Heart left ventricle (tissue), 16 donors: ENCODE measurements at regions not wholly inside any gene's neighbourhood (a gene's known extent, or its start where the extent isn't known, plus 50 kb on each side); places are given as distances from the start of the nearest gene placed in this dataset.
A peak's percentile ranks its signal among the peaks of the same experiment; 100 is the strongest.

ENCODE experiments used
- ATAC-seq, 4 donors: fragments of 200-7000 bp; cut with Tn5 transposase; one replicate each; pipeline ENCODE4 v1.9.1; 2020 to 2022; ENCODE audit warnings: moderate library complexity in 4 of 4, mild to moderate bottlenecking in 3 of 4, moderate number of reproducible peaks in 1 of 4
- DNase-seq, 5 donors: peaks; one replicate each; pipeline ENCODE4 v3.0.0-alpha.2; 2020
- H3K27ac ChIP-seq, 12 donors: fragments of 200-600 bp; sonication (generic) in 4 of 12; one replicate each; pipeline versions ENCODE4 v1.5.0 to v1.8.0; 2016 to 2022; ENCODE audit warnings: mild to moderate bottlenecking in 2 of 12
- H3K27me3 ChIP-seq, 9 donors: fragments of 200-600 bp; sonication (generic) in 2 of 9; one replicate each; pipeline versions ENCODE4 v1.5.1 to v1.8.0; 2016 to 2022; ENCODE audit warnings: mild to moderate bottlenecking in 3 of 9
- H3K36me3 ChIP-seq, 9 donors: fragments of 200-600 bp; sonication (generic) in 2 of 9; one replicate each; pipeline versions ENCODE4 v1.5.0 to v1.8.0; 2018 to 2022; ENCODE audit warnings: mild to moderate bottlenecking in 2 of 9
- H3K4me1 ChIP-seq, 12 donors: fragments of 200-600 bp; sonication (generic) in 4 of 12; one replicate each; pipeline versions ENCODE4 v1.5.0 to v1.8.0; 2016 to 2022; ENCODE audit warnings: mild to moderate bottlenecking in 3 of 12
- H3K4me3 ChIP-seq, 12 donors: fragments of 200-600 bp; sonication (generic) in 4 of 12; one replicate each; pipeline versions ENCODE4 v1.5.0 to v1.8.0; 2017 to 2022; ENCODE audit warnings: mild to moderate bottlenecking in 9 of 12, moderate library complexity in 4 of 12
- H3K9me3 ChIP-seq, 12 donors: fragments of 200-600 bp; sonication (generic) in 4 of 12; one replicate each; pipeline versions ENCODE4 v1.5.0 to v1.8.0; 2016 to 2022; ENCODE audit warnings: mild to moderate bottlenecking in 1 of 12
- CTCF ChIP-seq, 12 donors: fragments of 200-600 bp; sonication (generic) in 4 of 12; IDR thresholded peaks; one replicate each; pipeline versions ENCODE4 v1.5.0 to v1.8.0; 2018 to 2022; ENCODE audit warnings: antibody characterized with exemption in 12 of 12, mild to moderate bottlenecking in 5 of 12
- POLR2A ChIP-seq, 2 donors: fragments of 450-650 bp; IDR thresholded peaks; one replicate each; pipeline ENCODE4 v1.6.1; 2017; ENCODE audit warnings: antibody characterized with exemption in 2 of 2, mild to moderate bottlenecking in 2 of 2, moderate library complexity in 2 of 2
- WGBS, 4 donors: extraction: QIAGEN DNeasy Blood & Tissue Kit in 2 of 4; methylation state at CpG; one replicate each; pipeline versions ENCODE4 v1.1.5 to v1.1.7; 2013 to 2018; 5-methylcytosine and 5-hydroxymethylcytosine counted together
- intact Hi-C, 10 donors: fragments of 100-400 bp; cut with DNase I; formaldehyde crosslinking; loops; one replicate each; pipeline versions ENCODE4 v1.11.1 to v1.14.2; 2022
- donor health status: ischemic (EF 13 %, LVEDD 7.1; RV severe dilation, severe dysfunction).
- donor health status: healthy with polysubstance abuse.
- donor health status: DM: no; HTN: yes; CAD: no.
- donor health status: DM: no; HTN: no; CAD: no.
- donor health status: ischemic (EF 25% LVEDD 6.9; RV normal size, moderate dysfunction).
- donor health status: ischemic (EF 25% LVEDD 5.7; RV mildly dilated, moderate dysfunction).
- donor health status: healthy.
- donor health status: DM: yes; HTN: yes; CAD: no.
- donor health status: ischemic (EF 35%, LVEDD 5.7; RV mildly dilated, moderate dysfunction).
- donor health status: nonischemic (EF 11% LVEDD 7.7; RV severe dilation, severe dysfunction).
- donor health status: DM: yes; HTN: yes; CAD: no.
- donor health status: PGD.
- donor health status: ischemic (EF 29% LVEDD 5.4; RV normal size, mild dysfunction).
- donor health status: nonischemic (EF 23%, LVEDD 6.1; RV moderate dilation, normal function).

DNA sequence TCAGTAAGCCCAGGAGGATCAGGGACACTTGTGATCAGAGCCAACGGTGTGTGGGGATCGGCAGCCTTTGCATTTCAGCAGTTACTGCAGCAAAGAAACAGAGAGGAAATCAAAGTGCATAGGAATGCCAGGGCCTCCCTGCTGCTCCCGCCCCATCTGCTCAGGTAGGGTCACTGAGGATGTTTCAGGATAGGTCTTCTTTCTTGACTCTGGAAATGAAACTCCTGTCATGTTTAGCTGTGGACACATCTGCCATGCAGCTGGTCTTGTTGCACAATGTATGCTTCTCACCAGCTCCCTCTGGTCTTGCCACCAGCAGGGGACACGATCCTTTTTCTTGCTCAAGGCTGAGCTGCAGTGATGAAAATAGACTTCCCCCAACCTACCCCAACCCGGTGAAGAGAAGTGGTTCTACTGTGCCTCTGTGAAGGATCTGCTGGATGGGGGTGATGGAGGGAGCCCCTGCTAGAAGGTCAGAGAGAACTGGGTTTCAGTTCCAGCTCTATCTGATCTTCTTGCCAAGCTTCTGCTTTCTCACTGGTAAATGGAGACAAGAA lies 185.2 kb upstream of the KLF4 start:
- ATAC-seq (peak in 3 of 4 donors; percentile 52 to 77 (median 58)), DNase-seq (peak in 3 of 5 donors; percentile 13 to 38 (median 37))
- Histone ChIP-seq H3K36me3 (no peaks in the 10 kb centered on the region), H3K27me3 (no peaks in the 10 kb centered on the region), H3K4me3 (no peak overlapping the region), H3K27ac (peak overlapping the region in 1 of 12 donors; percentile 53), H3K9me3 (no peaks in the 10 kb centered on the region), H3K4me1 (peaks cover 0 to 18% (median 0%) of the 10 kb centered on the region in 12 donors)
- 62 to 79% (median 72%) methylated on average over 5 of the region's 5 CpGs for WGBS, 4 donors
- TF ChIP-seq POLR2A (IDR thresholded peaks at IDR 0.05) (no peak), CTCF (IDR thresholded peaks at IDR 0.05) (no peak)
- intact Hi-C loops = no loop called here

- no peak for DNase-seq
- ATAC-seq = no peak
- no peaks in the 10 kb centered on the region for H3K27me3 ChIP-seq
- peaks cover 0 to 18% (median 0%) of the 10 kb centered on the region in 12 donors for H3K4me1 ChIP-seq
- intact Hi-C loops = no loop called here
- peak overlapping the region in 1 of 12 donors; percentile 53 for H3K27ac ChIP-seq
- H3K4me3 ChIP-seq = no peak overlapping the region
- H3K9me3 ChIP-seq = no peaks in the 10 kb centered on the region
- TF ChIP-seq POLR2A (IDR thresholded peaks at IDR 0.05) (no peak), CTCF (IDR thresholded peaks at IDR 0.05) (no peak)
- H3K36me3 ChIP-seq = no peaks in the 10 kb centered on the region
- 87 to 95% (median 90%) methylated on average over 3 of the region's 3 CpGs for WGBS, 4 donors
Measured at GRCh38 chr9:107673861-107674720, 184.5 kb upstream of the KLF4 start.

DNA sequence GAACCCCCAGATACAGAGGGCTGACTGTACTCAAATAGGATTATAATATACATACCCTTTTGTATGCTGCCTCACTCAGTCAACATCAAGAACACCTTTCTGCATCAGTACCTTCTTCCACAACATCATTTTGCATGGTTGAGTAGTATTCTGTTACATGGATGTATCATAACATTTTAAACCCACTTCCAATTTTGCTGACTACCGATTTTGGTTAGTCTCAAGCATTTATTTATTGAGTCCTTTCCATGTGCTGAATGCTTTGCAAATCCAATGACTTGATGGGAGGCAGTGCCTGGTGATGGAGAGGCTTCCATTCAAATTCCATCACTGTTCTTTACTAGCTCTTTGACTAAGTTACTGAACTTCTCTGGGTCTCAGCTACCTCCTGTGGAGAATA lies 182.0 kb upstream of the KLF4 start:
- ATAC-seq (no peak), DNase-seq (no peak)
- Histone ChIP-seq H3K27ac (no peak overlapping the region), H3K4me1 (peaks cover 0 to 36% (median 13%) of the 10 kb centered on the region in 12 donors), H3K9me3 (no peaks in the 10 kb centered on the region), H3K4me3 (no peak overlapping the region), H3K36me3 (no peaks in the 10 kb centered on the region), H3K27me3 (no peaks in the 10 kb centered on the region)
- intact Hi-C loops = no loop called here
- TF ChIP-seq CTCF (IDR thresholded peaks at IDR 0.05) = no peak
- TF ChIP-seq POLR2A (IDR thresholded peaks at IDR 0.05) = no peak
- WGBS, 4 donors = 94 to 97% (median 95%) methylated on average over 1 of the region's 1 CpG

DNA sequence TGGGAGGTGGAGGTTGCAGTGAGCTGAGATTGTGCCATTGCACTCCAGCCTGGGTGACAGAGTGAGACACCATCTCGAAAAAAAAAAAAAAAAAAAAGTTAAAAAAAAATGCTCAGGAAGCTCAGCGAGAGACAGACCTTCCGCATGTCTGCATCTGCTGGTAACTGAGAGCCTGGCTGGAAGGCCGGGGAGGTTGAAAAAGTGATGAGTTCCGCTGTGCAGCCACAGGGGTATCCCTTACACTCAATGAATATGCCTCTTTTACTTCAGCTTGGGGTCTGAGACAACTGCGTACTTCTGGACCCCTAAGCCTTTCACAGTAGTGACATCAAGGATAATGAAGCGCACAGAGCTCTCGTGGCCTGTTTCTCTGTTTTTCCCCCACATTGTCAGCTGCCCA lies 179.9 kb upstream of the KLF4 start:
- H3K27me3 ChIP-seq = no peaks in the 10 kb centered on the region
- H3K27ac ChIP-seq = no peak overlapping the region
- DNase-seq (no peak), ATAC-seq (no peak)
- intact Hi-C loops = loop anchor here in 1 of 10 donors (10.0 kb wide), 1 partner anchor 385 kb away; no protein-coding TSS in a partner anchor
- H3K4me1 ChIP-seq = peaks cover 0 to 23% (median 13%) of the 10 kb centered on the region in 12 donors
- no peaks in the 10 kb centered on the region for H3K36me3 ChIP-seq
- H3K9me3 ChIP-seq = no peaks in the 10 kb centered on the region
- 84 to 93% (median 92%) methylated on average over 8 of the region's 8 CpGs for WGBS, 4 donors
- TF ChIP-seq POLR2A (IDR thresholded peaks at IDR 0.05) (no peak), CTCF (IDR thresholded peaks at IDR 0.05) (no peak)
- H3K4me3 ChIP-seq = no peak overlapping the region
